HCT116 (cell line): ENCODE measurements at regions not wholly inside any gene's neighbourhood (a gene's known extent, or its start where the extent isn't known, plus 50 kb on each side); places are given as distances from the start of the nearest gene placed in this dataset.

ENCODE experiments used
- ATAC-seq: fragments of 200-7000 bp; cut with Tn5 transposase; 2 replicates; pipeline ENCODE4 v1.9.1; 2020; ENCODE audit warnings: mild to moderate bottlenecking, moderate library complexity
- BruUV-seq: library from RNA; stranded (reverse); fragments of 400-500 nt; replicated peaks from 2 replicates; lab custom pipeline; 2021; lab: Mats Ljungman, UMichigan
- CTCF ChIA-PET: fragments of 300-600 bp; sonication (Branson Sonifier 250); formaldehyde crosslinking; loops from one replicate; lab custom pipeline; 2021; ENCODE audit warnings: antibody characterized with exemption; lab: Charles Lee
- POLR2A ChIA-PET: fragments of 300-600, 350-600 bp; sonication (Branson Sonifier 250); formaldehyde crosslinking; loops from one replicate; lab custom pipeline; 2021; ENCODE audit warnings: antibody characterized with exemption; lab: Charles Lee
- RAD21 ChIA-PET, 2 experiments: fragments of 300-600 bp; sonication (Branson Sonifier 250); formaldehyde crosslinking; loops; one replicate each; lab custom pipeline; 2023; ENCODE audit warnings: low total read pairs in 2 of 2; ENCODE audit not compliant: uncharacterized antibody in 2 of 2, unreplicated experiment in 2 of 2, low non-redundant PET in 1 of 2; lab: Charles Lee
- DNase-seq: peaks from one replicate; pipeline ENCODE4 v3.0.0-alpha.2; 2010; ENCODE audit warnings: low read depth, low spot score
- H2AFZ ChIP-seq: fragments of 200-600 bp; shearing (Covaris generic), sonication (generic); 2 replicates; pipeline ENCODE4 v1.6.1; 2017; ENCODE audit warnings: low read depth, mixed run types, mixed read lengths, antibody characterized with exemption, low read length; ENCODE audit not compliant: poor library complexity, severe bottlenecking
- H3K27ac ChIP-seq: 2 replicates; pipeline ENCODE4 v1.5.1; 2012; ENCODE audit warnings: low read depth, low read length
- H3K27me3 ChIP-seq: fragments of 200-600 bp; sonication (generic); 2 replicates; pipeline ENCODE4 v1.6.1; 2016; ENCODE audit warnings: mixed run types, low read length, mixed read lengths; ENCODE audit not compliant: insufficient read depth
- H3K36me3 ChIP-seq, 2 experiments: fragments of 200-500 bp in 1 of 2; fragments of 200-600 bp in 1 of 2; sonication (Bioruptor generic) in 1 of 2; sonication (generic) in 1 of 2; 2 replicates each; pipeline versions ENCODE4 v1.5.1 to v1.6.1; 2014 to 2016; ENCODE audit warnings: low read length in 2 of 2, inconsistent platforms in 1 of 2, mixed read lengths in 1 of 2, mixed run types in 1 of 2; ENCODE audit not compliant: insufficient read depth in 2 of 2, control insufficient read depth in 1 of 2
- H3K4me1 ChIP-seq, 2 experiments: fragments of 200-600 bp in 1 of 2; sonication (generic) in 1 of 2; 2 replicates each; pipeline versions ENCODE4 v1.5.1 to v1.6.1; 2012 to 2017; ENCODE audit warnings: low read length in 2 of 2, inconsistent platforms in 1 of 2, mild to moderate bottlenecking in 1 of 2, mixed read lengths in 1 of 2, mixed run types in 1 of 2, moderate library complexity in 1 of 2; ENCODE audit not compliant: insufficient read depth in 2 of 2, control insufficient read depth in 1 of 2
- H3K4me2 ChIP-seq: fragments of 200-600 bp; sonication (generic); 2 replicates; pipeline ENCODE4 v1.6.1; 2017; ENCODE audit warnings: mixed run types, low read length, mixed read lengths
- H3K4me3 ChIP-seq, 2 experiments: fragments of 200-600 bp in 1 of 2; sonication (generic) in 1 of 2; replicated peaks in 1 of 2; 2 replicates each; pipeline ENCODE4 v1.5.1; 2011 to 2016; ENCODE audit warnings: low read length in 2 of 2, control low read depth in 1 of 2, low read depth in 1 of 2, mild to moderate bottlenecking in 1 of 2, mixed read lengths in 1 of 2, mixed run types in 1 of 2
- H3K79me2 ChIP-seq: fragments of 200-600 bp; sonication (generic); 2 replicates; pipeline ENCODE4 v1.6.1; 2017; ENCODE audit warnings: mild to moderate bottlenecking, mixed run types, low read length, moderate library complexity, mixed read lengths; ENCODE audit not compliant: insufficient read depth
- H3K9ac ChIP-seq: fragments of 200-600 bp; sonication (generic); 2 replicates; pipeline ENCODE4 v1.6.1; 2016; ENCODE audit warnings: low read length, mixed read lengths
- H3K9me2 ChIP-seq: fragments of 200-600 bp; sonication (generic), shearing (Covaris generic); 2 replicates; pipeline ENCODE4 v1.6.1; 2017; ENCODE audit warnings: mixed run types, mild to moderate bottlenecking, moderate library complexity; ENCODE audit not compliant: insufficient read depth
- H3K9me3 ChIP-seq, 2 experiments: fragments of 200-500 bp in 1 of 2; fragments of 200-600 bp in 1 of 2; sonication (Bioruptor generic) in 1 of 2; sonication (generic) in 1 of 2; 2 replicates each; pipeline ENCODE4 v1.6.1; 2014 to 2017; ENCODE audit warnings: low read length in 2 of 2, mixed read lengths in 2 of 2, inconsistent platforms in 1 of 2, low read depth in 1 of 2, mild to moderate bottlenecking in 1 of 2, mixed run types in 1 of 2, moderate library complexity in 1 of 2; ENCODE audit not compliant: control insufficient read depth in 1 of 2, insufficient read depth in 1 of 2
- H4K20me1 ChIP-seq: fragments of 200-600 bp; sonication (generic), shearing (Covaris generic); 2 replicates; pipeline ENCODE4 v1.6.1; 2017; ENCODE audit warnings: mixed run types, mild to moderate bottlenecking, moderate library complexity; ENCODE audit not compliant: insufficient read depth
- CEBPB ChIP-seq: IDR thresholded peaks from 2 replicates; pipeline ENCODE4 v1.6.1; 2012; ENCODE audit warnings: low read depth
- ELF1 ChIP-seq: IDR thresholded peaks from 2 replicates; pipeline ENCODE4 v1.6.1; 2012; ENCODE audit warnings: low read depth, borderline replicate concordance
- FOSL1 ChIP-seq: IDR thresholded peaks from 2 replicates; pipeline ENCODE4 v1.6.1; 2012; ENCODE audit warnings: low read depth
- MAX ChIP-seq: IDR thresholded peaks from 2 replicates; pipeline ENCODE4 v1.6.1; 2012
- POLR2A ChIP-seq: IDR thresholded peaks from 2 replicates; pipeline ENCODE4 v1.7.0; 2011; ENCODE audit warnings: borderline replicate concordance; ENCODE audit not compliant: insufficient read depth, insufficient read length; ENCODE audit errors: extremely low read depth
- RAD21 ChIP-seq: IDR thresholded peaks from 2 replicates; pipeline ENCODE4 v1.6.1; 2012; ENCODE audit warnings: low read depth, mild to moderate bottlenecking
- SP1 ChIP-seq: IDR thresholded peaks from 2 replicates; pipeline ENCODE4 v1.6.1; 2012; ENCODE audit warnings: low read depth
- TCF7L2 ChIP-seq: IDR thresholded peaks from 2 replicates; pipeline ENCODE4 v1.7.0; 2011; ENCODE audit warnings: borderline replicate concordance, inconsistent platforms; ENCODE audit not compliant: insufficient read depth, insufficient read length; ENCODE audit errors: extremely low read depth
- ZFX ChIP-seq: fragments of 450-650 bp; IDR thresholded peaks from 2 replicates; pipeline ENCODE4 v1.6.1; 2017
- ZNF274 ChIP-seq: fragments of 200-500 bp; sonication (Bioruptor generic); IDR thresholded peaks from 2 replicates; pipeline ENCODE4 v1.6.1; 2014; ENCODE audit warnings: mild to moderate bottlenecking, low read depth, low read length, inconsistent platforms
- intact Hi-C: fragments of 100-400 bp; cut with micrococcal nuclease; formaldehyde crosslinking; loops from 2 replicates; pipeline ENCODE4 v1.10.0; 2022
- TF ChIP-seq, protein P1 (sequence below), 3 experiments: fragments of 200-600 bp in 1 of 3; sonication (generic) in 1 of 3; IDR thresholded peaks in 2 of 3; conservative IDR thresholded peaks in 1 of 3; 2 replicates each; pipeline ENCODE4 v1.5.1; 2012 to 2017; ENCODE audit warnings: low read depth in 2 of 3, low read length in 2 of 3, antibody characterized with exemption in 1 of 3, borderline replicate concordance in 1 of 3, control low read depth in 1 of 3, mild to moderate bottlenecking in 1 of 3, mixed read lengths in 1 of 3, mixed run types in 1 of 3, moderate library complexity in 1 of 3; ENCODE audit not compliant: insufficient read depth in 1 of 3

GRCh38 chr3:18681818-18682345 lies 256.7 kb upstream of the SATB1 start:
- H3K36me3 ChIP-seq, result no peaks in the 10 kb centered on the region
- no peak overlapping the region for H3K27ac ChIP-seq
- BruUV-seq, result no TSS peak
- ChIA-PET RAD21 (no interaction called here), POLR2A (no interaction called here), CTCF (no interaction called here)
- DNase-seq (no peak), ATAC-seq (no peak)
- no peak overlapping the region for H3K4me2 ChIP-seq
- intact Hi-C loops, result no loop called here
- no peak overlapping the region for H3K9ac ChIP-seq
- no peaks in the 10 kb centered on the region for H3K9me2 ChIP-seq
- no peaks in the 10 kb centered on the region for H3K9me3 ChIP-seq
- no peak overlapping the region for H3K4me3 ChIP-seq
- no peaks in the 10 kb centered on the region for H3K27me3 ChIP-seq
- H4K20me1 ChIP-seq, result no peaks in the 10 kb centered on the region
- no peaks in the 10 kb centered on the region for H3K79me2 ChIP-seq
- H3K4me1 ChIP-seq, result no peaks in the 10 kb centered on the region
- no peak for TF ChIP-seq ELF1
- no peak for TF ChIP-seq ZFX
- no peak for TF ChIP-seq TCF7L2
- TF ChIP-seq FOSL1, result no peak
- TF ChIP-seq CEBPB, result no peak
- no peak for TF ChIP-seq RAD21
- no peak for TF ChIP-seq ZNF274
- no peak for TF ChIP-seq MAX
- no peak for TF ChIP-seq POLR2A
- no peak for TF ChIP-seq SP1
- TF ChIP-seq, protein P1, sequence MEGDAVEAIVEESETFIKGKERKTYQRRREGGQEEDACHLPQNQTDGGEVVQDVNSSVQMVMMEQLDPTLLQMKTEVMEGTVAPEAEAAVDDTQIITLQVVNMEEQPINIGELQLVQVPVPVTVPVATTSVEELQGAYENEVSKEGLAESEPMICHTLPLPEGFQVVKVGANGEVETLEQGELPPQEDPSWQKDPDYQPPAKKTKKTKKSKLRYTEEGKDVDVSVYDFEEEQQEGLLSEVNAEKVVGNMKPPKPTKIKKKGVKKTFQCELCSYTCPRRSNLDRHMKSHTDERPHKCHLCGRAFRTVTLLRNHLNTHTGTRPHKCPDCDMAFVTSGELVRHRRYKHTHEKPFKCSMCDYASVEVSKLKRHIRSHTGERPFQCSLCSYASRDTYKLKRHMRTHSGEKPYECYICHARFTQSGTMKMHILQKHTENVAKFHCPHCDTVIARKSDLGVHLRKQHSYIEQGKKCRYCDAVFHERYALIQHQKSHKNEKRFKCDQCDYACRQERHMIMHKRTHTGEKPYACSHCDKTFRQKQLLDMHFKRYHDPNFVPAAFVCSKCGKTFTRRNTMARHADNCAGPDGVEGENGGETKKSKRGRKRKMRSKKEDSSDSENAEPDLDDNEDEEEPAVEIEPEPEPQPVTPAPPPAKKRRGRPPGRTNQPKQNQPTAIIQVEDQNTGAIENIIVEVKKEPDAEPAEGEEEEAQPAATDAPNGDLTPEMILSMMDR (IDR thresholded peaks at IDR 0.05 in 2 of 3, conservative IDR thresholded peaks at IDR 0.05 in 1 of 3; ENCODE audit: borderline replicate concordance in 1 of 3, insufficient read depth in 1 of 3, low read depth in 2 of 3, low read length in 2 of 3), result no peak
- no peak overlapping the region for H2AFZ ChIP-seq
